ENCODE measurements at regions not wholly inside any gene's neighbourhood (a gene's known extent, or its start where the extent isn't known, plus 50 kb on each side); places are given as distances from the start of the nearest gene placed in this dataset.
"Not testable (repeated sequence)": the region's sequence is repeated elsewhere in the genome, so short reads cannot be mapped to it uniquely, and the experiment has no call there.

DNA sequence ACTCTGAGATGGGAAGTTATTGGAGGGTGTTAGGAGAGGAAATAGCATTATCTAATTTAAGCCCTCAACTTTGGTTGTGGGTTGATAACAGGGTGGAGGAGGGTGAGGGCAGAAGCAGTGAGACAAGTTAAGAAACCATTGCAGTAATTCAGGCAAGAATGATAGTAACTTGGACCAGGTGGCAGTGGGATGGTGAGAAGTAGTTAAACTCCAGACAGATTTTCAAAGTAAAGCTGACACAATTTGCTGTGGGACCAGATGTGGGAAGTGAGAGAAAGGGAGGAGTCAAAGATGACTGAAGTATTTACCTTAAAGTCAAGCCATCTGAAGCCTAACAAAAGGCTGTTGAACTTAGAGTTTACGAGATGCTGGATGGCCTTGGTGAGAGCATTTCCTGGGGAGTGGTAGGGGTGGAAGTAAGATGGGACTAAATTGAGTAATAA, 163.2 kb upstream of the KLF7 start:
- no peak for DNase-seq (ENCODE audit: low spot score)

GRCh38 chr2:207330912-207331311, 165.2 kb upstream of the KLF7 start:
- no peak for DNase-seq (ENCODE audit: low spot score)

DNA sequence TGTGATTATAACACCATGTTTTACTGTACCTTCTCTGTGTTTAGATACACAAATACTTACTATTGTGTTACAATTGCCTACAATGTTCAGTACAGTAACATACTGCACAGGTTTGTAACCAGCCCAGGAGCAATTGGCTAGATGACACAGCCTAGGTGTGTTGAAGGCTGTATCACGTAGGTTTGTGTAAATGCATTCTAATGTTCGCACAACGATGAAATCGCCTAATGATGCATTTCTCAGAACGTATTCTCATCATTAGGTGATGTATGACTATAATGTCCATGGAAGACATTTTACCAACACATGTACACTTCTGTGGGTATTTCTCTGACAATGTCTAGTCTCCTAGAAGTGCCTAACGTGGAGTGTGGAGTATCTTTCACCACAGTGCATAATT, 165.9 kb upstream of the KLF7 start:
- DNase-seq (ENCODE audit: low spot score): no peak

DNA sequence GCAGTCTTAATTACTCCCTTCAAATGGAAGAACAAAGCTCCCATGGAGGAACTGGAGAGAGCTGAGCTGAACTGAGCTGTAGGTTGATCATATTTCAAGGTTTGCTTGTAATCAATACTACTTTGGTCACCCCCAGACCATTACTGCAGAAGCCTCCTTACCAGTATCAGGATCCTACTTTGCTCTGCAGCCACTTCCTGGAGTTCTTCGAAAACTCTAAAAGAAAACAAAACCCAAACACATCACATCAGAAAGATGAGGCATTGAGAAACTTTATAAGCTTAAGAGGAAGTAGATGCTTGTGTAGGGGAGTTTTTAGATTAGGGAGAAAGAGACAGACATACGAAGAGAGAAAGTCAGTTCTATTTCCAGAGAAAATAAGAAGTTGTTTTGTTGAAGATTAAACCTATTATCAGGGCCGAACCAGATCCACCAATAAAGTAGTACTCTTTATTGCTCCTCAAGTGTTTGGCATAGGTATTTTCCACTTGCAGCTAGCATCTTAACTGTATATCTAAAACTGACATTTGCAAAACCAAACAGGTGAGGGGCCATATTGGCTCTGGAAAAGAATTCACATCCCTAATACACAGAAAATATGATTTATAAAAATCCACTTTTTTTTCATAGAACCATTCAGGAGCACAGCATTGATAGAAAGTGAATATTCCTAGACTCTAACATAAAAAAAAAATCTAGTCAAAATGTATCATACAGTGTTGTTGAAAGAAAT, 166.9 kb upstream of the KLF7 start:
- DNase-seq (ENCODE audit: low spot score): no peak

GRCh38 chr2:207333599-207334300, 168.0 kb upstream of the KLF7 start:
- no peak for DNase-seq (ENCODE audit: low spot score)

DNA sequence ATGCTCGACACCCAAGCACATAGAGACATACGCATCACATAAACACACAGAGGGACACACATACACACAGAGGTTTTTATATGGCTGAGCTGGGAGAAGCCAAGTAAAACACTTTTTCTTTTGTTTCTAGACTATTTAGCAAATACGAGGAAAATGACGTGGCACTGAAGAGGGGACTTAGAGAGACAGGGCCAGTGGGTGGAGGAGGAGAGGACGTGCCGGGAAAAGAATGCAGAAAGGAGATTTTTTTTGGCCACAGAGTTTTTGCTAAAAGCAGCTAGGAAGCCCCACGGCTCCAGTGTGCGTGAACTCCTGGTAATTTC, 168.5 kb upstream of the KLF7 start:
- DNase-seq (ENCODE audit: low spot score): no peak

GRCh38 chr2:207334624-207335371, 169.1 kb upstream of the KLF7 start:
- peak; percentile 64 for DNase-seq (ENCODE audit: low spot score)

DNA sequence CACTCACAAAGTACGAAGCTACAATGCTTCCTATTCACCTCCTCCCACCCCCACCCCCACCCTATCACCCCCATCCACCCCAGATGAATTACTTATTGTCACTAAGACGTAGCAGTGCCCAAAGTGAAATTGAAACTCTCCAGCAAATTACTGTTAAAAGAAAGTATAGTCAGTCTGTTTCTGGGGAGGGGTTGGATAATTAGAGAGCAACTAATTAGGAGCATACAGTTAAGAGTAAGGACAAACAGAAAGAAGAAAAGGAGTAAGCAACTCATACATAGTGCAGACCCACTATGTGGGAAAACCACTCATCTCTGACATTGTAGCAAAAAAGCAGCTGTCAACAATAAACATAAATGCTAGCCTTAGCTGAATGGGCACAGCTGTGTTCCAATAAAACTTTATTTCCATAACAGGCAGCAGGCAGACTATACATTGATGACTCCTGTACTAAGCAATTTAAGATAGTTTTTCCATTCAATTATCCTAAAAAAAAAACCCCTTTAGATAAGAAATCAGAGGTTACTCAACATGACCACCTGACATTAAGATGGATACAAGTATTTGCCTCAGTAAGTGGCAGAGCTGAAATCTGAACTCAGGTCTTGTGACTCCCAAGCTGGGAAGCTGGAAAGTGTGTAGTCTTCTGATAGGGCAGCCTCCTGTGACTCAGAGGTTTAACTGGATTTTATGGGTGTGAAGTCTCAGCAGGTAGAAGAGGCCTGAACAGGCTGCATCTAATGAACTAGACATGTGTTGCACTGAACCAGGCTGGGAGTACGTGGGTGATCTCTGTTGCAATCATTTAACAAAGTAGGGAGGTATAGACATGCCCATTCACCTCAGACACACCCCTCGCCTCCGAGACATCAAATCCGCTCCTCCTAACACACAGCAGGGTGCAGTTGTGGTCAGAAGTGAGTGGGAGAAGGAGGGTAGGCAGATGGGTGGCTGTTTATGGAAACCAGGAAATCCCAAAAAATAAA, 171.8 kb upstream of the KLF7 start:
- DNase-seq (ENCODE audit: low spot score): no peak

- no peak for DNase-seq (ENCODE audit: low spot score)
Measured at GRCh38 chr2:207338220-207338607, 172.5 kb upstream of the KLF7 start.

DNA sequence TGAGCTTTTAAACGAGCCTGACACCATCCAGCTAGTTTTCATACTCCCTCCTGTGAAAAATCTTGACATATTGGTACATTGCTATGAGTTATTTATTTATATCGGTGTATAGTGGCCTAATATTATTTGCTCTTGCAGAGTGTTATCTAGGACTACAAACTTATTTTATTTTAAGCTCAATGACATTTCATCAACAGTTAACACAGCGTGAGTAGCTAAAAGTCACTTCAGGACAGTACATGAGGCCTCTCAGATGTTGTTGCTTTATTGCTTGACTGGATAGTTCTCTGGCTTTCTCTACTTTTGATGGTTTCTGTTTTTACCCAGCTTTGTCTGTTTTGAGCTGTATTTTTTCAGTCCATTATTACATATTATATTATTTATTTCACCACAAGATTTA, 172.9 kb upstream of the KLF7 start:
- no peak for DNase-seq (ENCODE audit: low spot score)

DNA sequence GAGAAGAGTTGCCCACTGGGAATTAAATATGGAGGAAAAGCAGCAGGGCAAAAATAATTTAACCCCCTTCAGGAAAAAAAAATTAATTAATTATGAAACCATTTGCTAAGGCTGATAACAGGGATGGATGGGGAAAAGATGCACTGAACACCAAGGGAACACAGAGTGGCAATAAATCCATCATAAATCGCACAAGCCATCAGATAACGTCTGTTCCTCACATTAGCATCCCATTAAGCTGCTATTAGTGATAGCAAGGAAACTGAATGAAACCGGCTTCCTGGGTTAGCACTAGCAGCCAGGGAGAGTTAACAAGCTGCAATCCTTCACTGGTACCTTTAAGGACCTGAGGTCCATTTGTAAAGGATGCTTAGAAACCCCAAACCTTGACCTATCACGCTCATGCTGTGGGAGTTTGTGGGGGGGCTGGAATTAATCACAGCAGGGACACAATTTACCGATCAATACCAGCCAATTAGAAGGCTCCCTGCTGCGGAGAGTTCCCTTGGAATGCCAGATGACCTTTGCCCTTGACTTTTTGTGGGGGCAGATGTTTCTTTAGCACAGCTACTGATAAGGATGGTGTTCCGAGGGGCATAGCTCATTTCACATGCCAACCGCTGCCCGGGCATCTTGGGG, 175.5 kb upstream of the KLF7 start:
- no peak for DNase-seq (ENCODE audit: low spot score)

- DNase-seq (ENCODE audit: low spot score): no peak
Measured at GRCh38 chr2:207341804-207342203, 176.1 kb upstream of the KLF7 start.

- not testable (repeated sequence) for DNase-seq (ENCODE audit: low spot score)
Measured at GRCh38 chr2:207344596-207345394, 179.0 kb upstream of the KLF7 start.

DNA sequence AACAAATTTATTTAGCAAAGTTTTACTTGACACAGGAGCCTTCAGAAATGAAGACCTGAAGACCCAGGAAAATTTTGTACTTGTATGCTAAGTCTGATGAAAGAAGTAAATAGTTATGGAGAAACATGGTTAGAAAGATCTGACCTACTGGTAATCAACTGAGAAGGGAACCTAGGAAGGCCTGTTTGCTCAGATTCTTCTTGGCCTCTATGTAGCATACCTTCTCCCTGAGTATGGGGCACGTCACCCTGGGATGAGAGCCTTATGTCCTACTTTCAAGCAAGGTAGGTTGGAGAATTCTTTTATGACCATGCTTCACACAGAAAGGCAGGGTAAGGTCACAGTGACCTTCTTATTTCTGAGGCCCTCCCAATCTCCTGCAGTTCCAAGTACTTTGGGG, 178.6 kb upstream of the CREB1 start:
- no peak for DNase-seq (ENCODE audit: low spot score)

GRCh38 chr2:207352978-207353671, 176.6 kb upstream of the CREB1 start:
- DNase-seq (ENCODE audit: low spot score): no peak

DNA sequence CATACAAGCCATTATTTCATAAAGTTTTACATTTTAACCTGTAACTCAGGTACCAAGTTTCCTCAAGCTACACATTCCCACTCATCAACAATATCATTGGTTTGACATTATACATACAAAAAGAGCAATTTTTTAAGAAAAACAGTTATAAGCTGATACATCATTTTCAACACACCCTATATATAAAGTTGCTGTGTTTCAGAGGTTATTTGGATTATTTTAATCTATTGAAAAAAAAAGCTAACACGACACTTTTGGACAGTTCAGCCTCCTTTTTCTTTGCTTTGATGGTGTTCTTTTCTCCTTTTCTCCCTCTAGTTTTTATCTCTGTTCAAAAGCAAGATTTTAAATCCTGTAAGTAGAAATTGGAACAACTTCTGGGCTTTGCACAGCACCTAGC, 175.9 kb upstream of the CREB1 start:
- DNase-seq (ENCODE audit: low spot score): no peak

DNA sequence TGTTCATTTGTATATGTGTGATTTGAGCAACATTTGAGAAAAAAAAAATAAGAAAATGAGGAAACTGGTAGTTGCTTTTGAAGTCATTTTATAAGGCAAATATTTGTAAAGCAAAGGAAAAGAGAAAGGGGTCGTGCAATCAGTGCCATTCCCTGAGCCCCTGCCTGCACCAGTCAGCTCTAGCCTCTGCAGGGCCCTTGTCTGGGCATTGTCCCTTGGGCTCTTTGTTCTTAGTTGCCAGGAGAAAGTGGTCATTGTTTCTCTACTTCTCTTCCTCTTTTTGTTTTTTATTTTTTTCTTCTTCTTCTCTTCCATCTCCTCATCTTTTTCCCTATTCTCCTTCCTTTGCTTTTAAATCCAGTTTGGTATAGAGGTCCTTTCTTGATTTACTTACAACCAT, 175.3 kb upstream of the CREB1 start:
- DNase-seq (ENCODE audit: low spot score): no peak

GRCh38 chr2:207356567-207356966, 173.2 kb upstream of the CREB1 start:
- DNase-seq (ENCODE audit: low spot score): no peak

GRCh38 chr2:207357216-207357615, 172.5 kb upstream of the CREB1 start:
- DNase-seq (ENCODE audit: low spot score): no peak

- no peak for DNase-seq (ENCODE audit: low spot score)
Measured at GRCh38 chr2:207362716-207363115, 167.0 kb upstream of the CREB1 start.

Measured in ureter (tissue), 1 donor.